ENCODE measurements at regions not wholly inside any gene's neighbourhood (a gene's known extent, or its start where the extent isn't known, plus 50 kb on each side); places are given as distances from the start of the nearest gene placed in this dataset.

- TF ChIP-seq CTCF (IDR thresholded peaks at IDR 0.05) (no peak), POLR2A (IDR thresholded peaks at IDR 0.05) (no peak)
Measured at GRCh38 chr9:32161720-32162119, 222.7 kb upstream of the ACO1 start.

All from thyroid gland (tissue), 4 donors.